Stimulated activated CD8-positive, alpha-beta memory T cell treated with anti-CD3 and anti-CD28 coated beads, Interleukin-15, amount 100 ng/mL, for 24 hours (primary cell): ENCODE measurements at regions not wholly inside any gene's neighbourhood (a gene's known extent, or its start where the extent isn't known, plus 50 kb on each side); places are given as distances from the start of the nearest gene placed in this dataset.
"Not testable (repeated sequence)": the region's sequence is repeated elsewhere in the genome, so short reads cannot be mapped to it uniquely, and the experiment has no call there.

Experiments
- DNase-seq: peaks from one replicate; pipeline ENCODE4 v3.0.0-alpha.2; 2020; ENCODE audit warnings: low read depth

GRCh38 chr6:15898693-15899092 lies 230.2 kb upstream of the MYLIP start:
- DNase-seq = no peak

- no peak for DNase-seq
Measured at GRCh38 chr6:15897063-15897876, 231.6 kb upstream of the MYLIP start.

- no peak for DNase-seq
Measured at GRCh38 chr6:15894973-15895725, 232.3 kb upstream of the DTNBP1 start.

- DNase-seq = no peak
Measured at GRCh38 chr6:15893556-15894253, 230.9 kb upstream of the DTNBP1 start.

- no peak for DNase-seq
Measured at GRCh38 chr6:15892369-15892768, 229.5 kb upstream of the DTNBP1 start.

- DNase-seq = no peak
Measured at GRCh38 chr6:15888798-15889772, 226.3 kb upstream of the DTNBP1 start.

GRCh38 chr6:15887491-15888461 lies 224.9 kb upstream of the DTNBP1 start:
- no peak for DNase-seq

GRCh38 chr6:15885624-15886023 lies 222.8 kb upstream of the DTNBP1 start:
- no peak for DNase-seq

- DNase-seq = not testable (repeated sequence)
Measured at GRCh38 chr6:15883593-15883992, 220.8 kb upstream of the DTNBP1 start.

- DNase-seq = no peak
Measured at GRCh38 chr6:15882915-15883314, 220.1 kb upstream of the DTNBP1 start.

- no peak for DNase-seq
Measured at GRCh38 chr6:15882345-15882744, 219.5 kb upstream of the DTNBP1 start.

GRCh38 chr6:15881150-15881549 lies 218.3 kb upstream of the DTNBP1 start:
- DNase-seq = no peak

- DNase-seq = no peak
Measured at GRCh38 chr6:15880262-15880973, 217.6 kb upstream of the DTNBP1 start.

GRCh38 chr6:15879371-15880261 lies 216.8 kb upstream of the DTNBP1 start:
- peak; percentile 16 for DNase-seq

GRCh38 chr6:15877231-15877630 lies 214.4 kb upstream of the DTNBP1 start:
- no peak for DNase-seq

- DNase-seq = no peak
Measured at GRCh38 chr6:15876406-15876805, 213.6 kb upstream of the DTNBP1 start.

- DNase-seq = no peak
Measured at GRCh38 chr6:15875797-15876196, 213.0 kb upstream of the DTNBP1 start.

GRCh38 chr6:15874821-15875220 lies 212.0 kb upstream of the DTNBP1 start:
- DNase-seq = no peak

GRCh38 chr6:15874326-15874725 lies 211.5 kb upstream of the DTNBP1 start:
- no peak for DNase-seq
